NCI-H1092 treated with DMSO at 0.1 percent for 48 hours (cell line): ENCODE measurements at regions not wholly inside any gene's neighbourhood (a gene's known extent, or its start where the extent isn't known, plus 50 kb on each side); places are given as distances from the start of the nearest gene placed in this dataset.
A peak's percentile ranks its signal among the peaks of the same experiment; 100 is the strongest.

Source experiments
- DNase-seq: peaks from one replicate; lab custom pipeline; 2025; lab: John Stamatoyannopoulos, UW

DNA sequence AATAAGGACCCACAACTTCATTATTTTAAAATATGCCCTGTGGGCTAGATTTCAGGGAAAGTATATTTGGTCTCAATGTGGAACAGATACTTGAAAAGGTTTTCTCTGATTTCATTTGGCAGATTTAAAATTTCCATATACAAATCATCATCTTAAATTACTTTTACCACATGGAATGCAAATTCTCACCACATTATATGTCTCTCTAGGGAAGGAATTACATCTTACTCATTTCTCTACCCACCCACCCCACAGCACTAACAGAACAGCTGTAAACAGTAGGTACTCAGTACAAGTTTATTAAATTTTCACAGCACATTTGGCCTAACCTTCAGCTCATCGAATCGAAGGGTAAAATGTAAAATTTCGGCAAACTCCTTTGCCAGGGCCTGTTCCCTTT, 104.0 kb downstream of the CYRIA start:
- DNase-seq = no peak

GRCh38 chr2:16561251-16561650, 104.4 kb downstream of the CYRIA start:
- DNase-seq = no peak

- DNase-seq = no peak
These were observed 106.2 kb downstream of the CYRIA start for GRCh38 chr2:16559278-16560067.

- DNase-seq = no peak
These were observed 111.5 kb downstream of the CYRIA start for GRCh38 chr2:16554060-16554583.

DNA sequence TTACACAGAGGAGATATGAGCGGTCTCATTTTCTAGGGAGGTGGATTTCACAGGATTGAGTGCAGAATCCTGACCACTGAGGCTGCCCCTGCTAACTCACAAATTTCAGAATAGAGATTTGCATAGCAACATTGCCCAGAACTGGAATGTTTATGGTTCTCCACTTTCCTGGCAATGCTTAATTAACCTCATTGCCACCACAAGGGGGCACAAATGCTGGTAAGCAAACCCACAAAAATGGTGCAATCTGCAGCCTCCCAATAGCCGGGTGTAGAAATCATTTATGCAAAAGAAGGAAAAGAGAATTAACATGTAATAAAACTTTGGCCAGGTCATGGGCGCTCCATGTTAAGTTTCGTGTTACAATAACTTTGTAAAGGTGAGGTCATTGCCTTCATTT, 112.4 kb downstream of the CYRIA start:
- DNase-seq = no peak

DNA sequence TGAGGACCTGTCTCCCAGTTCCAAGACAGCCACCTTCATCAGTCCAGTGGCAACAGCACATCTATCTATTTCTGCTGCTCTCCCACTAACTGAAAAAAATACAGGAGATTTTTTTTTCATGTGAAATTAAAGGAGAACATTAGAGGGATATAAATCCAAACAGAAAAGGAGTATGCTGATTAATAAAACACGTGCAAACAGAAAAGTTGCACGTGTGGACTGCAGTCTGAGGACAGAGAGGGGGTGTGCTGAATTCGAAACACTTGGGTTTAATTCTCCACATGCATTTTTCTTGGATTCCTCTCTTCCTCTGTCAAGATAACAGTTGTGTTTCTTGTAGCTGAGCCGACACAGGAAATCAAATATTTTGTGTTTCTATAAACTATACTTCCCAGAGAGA, 113.4 kb downstream of the CYRIA start:
- DNase-seq = no peak

GRCh38 chr2:16548036-16548435, 117.6 kb downstream of the CYRIA start:
- DNase-seq = no peak

DNA sequence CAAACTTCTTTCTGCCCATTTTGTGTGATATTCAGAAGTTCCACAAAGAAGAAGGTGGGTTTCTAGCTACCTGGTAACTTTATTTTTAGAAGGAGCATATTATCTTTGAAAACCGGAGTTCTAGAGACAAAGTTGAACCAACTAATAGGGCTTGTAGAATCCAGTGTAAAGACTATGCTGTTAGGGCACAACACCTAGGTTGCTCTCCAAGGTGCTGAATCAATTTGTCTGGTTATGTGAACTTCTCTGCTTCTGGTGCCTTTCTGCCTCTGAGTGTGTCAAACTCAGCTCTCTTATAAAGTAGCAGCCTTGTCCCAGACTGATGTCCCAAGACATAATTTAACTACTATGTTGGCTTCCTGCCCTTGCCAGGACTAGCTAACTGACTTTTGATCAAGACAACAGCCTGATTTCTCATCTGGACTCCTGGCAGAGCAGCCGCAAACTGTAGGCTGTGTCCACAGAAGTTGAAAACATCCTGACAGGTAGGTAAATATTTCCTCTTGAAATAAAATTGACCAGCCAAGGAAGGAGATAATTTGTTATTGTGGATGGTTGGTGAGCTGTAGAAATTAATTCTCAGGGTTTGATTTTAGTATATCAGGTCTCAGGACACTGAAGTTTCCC, 119.4 kb downstream of the CYRIA start:
- DNase-seq = no peak

DNA sequence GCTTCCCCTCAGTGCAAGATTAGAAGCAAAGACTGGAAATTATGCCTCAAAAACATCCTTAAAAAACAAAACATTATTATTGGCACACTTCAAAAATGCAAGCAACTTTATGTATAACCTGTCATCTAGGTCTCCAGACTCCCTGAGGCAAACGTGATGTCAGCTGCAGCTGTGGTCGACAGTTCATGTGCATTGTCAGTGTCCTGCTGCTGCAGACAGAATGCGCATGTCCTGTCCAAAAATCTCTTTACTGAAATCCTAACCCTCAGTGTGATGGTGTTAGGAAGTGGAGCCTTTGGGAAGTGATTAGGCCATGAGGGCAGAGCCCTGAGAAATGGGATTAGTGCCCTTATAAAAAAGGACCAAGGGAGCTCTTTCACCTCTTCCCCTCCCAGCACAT, 126.9 kb downstream of the CYRIA start:
- DNase-seq = no peak

DNA sequence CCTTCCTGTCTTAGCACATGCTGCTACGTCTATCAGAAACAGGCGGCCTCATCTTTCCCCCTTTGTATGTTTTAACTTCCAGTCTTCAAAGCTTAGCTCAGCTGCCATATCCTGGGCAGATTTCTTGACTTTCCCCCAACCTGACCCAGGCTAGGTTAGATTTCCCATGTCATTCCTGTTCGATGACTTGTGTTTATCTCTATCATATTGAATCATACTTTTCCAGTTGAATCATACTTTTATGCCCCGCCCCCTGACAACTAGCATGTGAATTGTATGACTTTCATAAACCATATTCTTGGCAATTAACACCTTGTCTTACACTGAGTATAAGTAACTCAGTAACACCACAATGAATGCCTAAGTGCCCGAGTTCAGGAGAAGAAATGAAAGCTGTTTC, 128.3 kb downstream of the CYRIA start:
- no peak for DNase-seq

GRCh38 chr2:16526193-16526592, 139.4 kb downstream of the CYRIA start:
- DNase-seq = no peak

DNA sequence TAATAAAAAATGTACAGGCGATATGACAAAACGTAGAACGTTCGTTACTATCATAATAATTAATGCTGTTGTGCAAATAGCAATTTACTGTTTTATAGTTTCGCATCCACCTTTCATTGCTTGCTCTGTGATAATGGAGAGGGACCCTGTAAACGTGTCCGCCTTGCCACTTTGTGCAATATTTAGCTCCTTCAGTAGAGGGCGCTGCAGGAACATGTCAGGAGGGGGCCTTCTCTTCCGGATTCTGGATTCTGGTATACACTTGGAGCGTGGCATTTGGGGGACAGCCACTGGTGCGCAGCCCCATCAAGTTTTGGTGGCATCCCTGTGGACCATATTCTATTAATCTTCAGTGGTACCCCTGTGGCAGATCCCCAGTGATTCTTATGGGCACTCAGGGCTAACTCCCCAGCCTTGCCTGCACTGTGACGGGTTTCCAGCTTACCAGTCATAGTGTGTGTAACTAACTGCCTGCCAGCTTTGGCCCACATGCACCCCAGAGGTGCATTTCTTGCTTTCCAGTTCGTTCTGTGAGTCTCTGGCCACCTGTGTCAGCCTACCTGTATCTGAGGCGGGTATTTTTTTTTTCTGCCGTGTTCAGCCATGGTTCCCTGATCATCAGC, 140.3 kb downstream of the CYRIA start:
- DNase-seq = no peak

GRCh38 chr2:16523711-16524110, 141.9 kb downstream of the CYRIA start:
- no peak for DNase-seq

DNA sequence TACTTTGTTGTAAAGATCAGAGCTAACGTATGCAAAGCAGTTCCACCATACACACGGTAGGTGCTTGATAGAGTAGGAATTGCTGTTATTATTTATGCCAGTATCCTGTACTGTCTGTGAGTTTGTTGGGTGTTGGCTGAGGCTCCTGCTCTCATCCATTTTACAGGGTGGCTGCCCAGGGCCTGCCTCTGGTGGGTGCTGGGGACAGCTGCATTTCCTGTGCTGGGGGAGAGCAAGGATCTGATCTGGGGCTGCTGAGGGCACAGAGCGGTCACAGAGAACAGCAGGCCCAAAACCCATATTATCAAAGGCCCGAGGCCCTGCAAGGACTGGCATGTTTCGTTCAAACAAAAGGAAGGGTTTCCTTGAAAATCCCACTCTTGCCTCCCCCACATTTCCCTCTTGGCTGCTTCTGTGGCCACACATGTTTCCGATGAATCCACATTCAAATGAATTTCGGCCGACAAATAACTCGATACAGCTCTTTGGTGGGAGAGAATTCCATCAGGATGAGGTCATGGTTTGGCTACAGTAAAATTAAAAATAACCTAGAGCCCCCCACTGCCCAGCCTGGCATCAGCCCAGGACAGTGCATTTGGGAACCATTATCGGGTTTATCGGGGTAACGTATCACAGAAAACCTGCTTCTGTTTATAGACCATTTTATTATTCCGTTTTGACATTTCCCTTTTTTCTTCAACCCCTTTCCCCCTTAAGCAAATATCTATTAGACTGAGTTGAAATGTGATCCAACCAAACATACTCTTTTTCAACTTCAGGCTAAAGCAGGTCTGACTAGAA, 143.4 kb downstream of the CYRIA start:
- DNase-seq = no peak

GRCh38 chr2:16520891-16521290, 144.7 kb downstream of the CYRIA start:
- no peak for DNase-seq

GRCh38 chr2:16515696-16516095, 149.9 kb downstream of the CYRIA start:
- no peak for DNase-seq

DNA sequence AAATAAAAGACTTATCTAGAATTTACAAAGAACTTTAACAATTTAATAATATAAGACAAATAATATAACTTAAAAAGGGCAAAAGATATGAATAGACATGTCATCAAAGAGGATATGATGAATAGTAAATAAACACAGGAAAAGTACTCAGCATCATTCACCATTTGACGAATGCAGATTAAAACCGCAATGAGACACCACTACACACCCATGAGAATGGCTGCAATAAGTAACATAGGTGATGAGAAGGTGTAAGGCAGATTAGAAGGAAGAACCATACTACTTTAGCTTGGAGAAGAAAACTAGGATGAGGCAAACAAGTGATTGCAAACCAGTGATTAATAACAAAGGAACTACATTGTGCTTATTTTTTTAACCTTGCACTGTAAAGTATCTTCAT, 152.0 kb downstream of the CYRIA start:
- DNase-seq = no peak

DNA sequence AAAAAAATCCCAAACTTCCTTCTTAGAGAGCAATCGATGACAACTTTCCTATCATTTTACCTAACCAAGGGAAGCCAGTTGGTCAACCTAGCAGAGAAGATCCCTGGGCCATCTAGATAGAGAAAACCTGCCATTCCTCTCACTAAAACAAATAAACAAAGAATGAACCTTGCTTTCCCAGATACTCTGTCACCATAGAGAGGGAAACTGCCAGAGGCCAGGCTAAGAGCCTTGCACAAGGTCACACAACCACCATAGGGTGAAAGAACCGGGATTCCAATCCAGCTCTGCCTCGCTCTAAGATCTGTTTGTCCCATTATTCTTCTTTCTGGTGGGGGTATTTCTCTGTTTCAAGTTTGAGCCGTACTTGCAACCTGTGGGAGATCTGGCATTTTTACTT, 154.6 kb downstream of the CYRIA start:
- DNase-seq = no peak

DNA sequence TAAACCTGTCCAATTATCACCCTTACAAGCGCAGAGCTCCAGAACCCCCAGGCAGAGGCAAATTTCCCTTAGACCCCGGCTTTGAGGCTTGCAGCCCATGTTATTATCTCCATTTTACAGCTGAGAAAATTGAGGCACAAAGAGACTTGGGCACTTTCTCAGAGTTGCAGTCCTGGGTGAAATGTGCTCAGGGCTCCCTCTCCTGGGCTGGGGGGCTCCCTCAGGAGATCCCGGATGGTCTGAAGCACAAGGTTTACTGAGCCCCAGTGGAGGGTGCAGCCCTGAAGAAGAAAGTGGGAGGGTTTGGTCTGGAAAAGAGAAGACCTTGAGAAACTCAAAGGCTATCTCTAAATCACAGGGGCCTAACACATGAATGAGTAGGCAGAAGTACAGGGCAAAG, 156.6 kb downstream of the CYRIA start:
- no peak for DNase-seq

GRCh38 chr2:16508490-16508851, 157.2 kb downstream of the CYRIA start:
- DNase-seq = no peak

DNA sequence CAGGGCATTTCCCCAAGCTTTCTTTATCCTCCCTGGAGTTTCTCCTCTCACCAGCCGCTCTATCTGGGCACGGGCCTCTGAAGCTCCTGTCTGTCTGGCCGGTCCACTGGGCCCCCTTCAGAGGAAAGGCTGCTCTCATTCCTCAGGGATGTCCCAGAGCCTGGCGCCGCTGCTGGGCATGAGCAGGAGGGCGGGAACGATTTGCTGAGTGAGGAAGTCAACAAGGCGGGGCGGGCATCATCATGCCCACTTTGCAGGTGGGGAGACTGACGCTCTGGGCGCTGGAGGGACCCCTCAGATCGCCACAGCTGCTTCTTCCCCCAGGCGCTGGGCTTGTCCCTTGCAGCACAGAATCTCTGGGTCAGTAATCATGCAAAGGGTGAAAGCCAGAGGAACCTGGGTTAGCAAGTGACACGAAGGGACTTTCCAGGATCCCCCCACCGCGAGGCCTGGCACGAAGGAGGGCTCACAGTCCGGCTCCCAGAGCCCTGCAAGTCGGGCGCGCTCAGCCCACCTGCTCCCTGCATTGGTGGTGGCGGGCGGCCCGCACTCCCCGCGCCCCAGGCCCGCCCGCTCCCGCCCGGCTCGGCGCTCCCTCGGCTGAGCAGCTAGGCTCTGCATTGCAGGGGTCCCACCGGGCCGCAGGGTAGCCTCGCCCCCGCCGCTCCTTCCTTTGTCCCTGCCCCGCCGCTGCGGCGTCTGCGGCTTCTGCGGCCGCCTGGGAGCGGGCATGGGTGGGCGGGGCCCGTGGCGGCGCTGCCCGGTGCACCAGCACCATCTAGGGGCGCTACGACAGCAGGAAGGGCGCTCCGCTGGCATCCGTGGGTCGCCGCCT, 157.8 kb downstream of the CYRIA start:
- peak; percentile 20 for DNase-seq

- DNase-seq = no peak
These were observed 159.3 kb downstream of the CYRIA start for GRCh38 chr2:16506366-16506765.
